ENCODE measurements at regions not wholly inside any gene's neighbourhood (a gene's known extent, or its start where the extent isn't known, plus 50 kb on each side); places are given as distances from the start of the nearest gene placed in this dataset.

DNA sequence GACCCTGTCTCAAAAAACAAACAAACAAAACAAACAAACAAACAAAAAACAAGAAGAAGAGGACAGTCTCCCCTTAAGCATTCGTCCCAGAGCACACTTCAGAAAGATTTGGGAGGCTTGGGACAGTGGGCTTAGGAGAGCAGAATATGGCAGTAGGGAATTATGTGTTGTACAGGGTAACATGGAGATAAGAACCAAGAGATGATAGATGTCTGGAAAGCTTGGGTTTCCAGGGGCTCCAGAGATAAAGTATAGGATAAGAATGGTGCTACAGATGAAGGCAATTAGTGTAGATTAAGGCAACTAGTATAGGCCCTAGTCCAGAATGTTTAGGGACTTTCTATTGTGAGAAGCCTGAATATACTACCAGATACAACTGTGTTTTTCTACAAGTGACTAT lies 934.9 kb upstream of the AUTS2 start:
- no peak for DNase-seq (ENCODE audit: low read depth)

DNA sequence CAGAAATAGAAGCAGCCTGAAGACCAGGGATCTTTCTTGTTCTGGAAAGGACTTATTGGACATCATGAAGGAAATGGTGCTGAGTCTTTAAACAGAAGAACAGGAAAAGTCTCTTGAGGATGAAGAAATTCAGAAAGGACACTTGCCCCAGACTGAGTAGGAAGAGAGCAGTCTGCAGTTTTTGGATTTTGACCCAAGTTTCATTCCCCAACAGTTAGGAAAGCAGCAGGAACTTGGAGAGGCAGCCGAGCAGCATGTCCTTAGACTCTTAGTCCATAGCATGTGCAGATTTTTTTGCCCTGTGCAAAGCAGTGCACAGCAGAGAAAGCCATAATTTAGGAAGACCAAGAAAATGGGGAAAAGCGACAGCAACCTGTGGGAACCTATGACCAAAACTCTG lies 927.2 kb upstream of the AUTS2 start:
- DNase-seq (ENCODE audit: low read depth), result no peak

DNA sequence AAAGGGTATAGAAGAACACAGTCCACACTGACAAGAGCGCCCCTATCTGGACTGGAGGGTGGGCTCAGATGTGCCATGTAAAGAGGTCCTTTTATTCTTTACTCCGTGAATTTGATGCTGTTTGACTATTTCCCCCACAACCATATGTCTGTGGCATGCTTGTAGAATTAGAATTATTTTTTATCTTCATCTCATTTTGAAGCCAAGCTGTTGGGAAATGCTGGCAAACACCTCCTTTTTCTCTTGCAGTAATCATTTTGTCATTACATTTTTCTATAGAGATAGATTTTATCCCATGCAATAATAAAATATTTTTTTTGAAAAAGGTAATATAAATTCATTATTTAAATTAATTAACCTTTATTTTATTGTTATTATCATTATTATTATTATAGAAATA lies 926.6 kb upstream of the AUTS2 start:
- no peak for DNase-seq (ENCODE audit: low read depth)

DNA sequence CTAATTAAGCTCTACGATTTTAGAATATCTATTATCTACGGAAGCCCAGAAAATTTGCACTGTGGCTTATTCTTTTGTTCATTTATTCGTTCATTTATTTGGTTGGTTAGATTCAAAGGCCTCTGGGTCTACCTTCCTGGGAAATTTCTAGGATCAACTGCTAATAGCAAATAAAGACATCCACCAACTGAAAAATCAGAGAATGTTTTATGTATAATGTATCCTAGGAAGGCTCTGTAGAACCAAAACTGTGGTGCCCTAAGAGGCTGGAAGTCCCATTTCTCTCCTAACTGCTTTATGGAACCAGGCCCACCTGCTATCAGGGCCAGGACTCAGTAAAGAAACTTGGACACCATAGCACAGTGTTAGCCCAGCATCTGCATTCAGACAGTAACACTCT lies 923.4 kb upstream of the AUTS2 start:
- DNase-seq (ENCODE audit: low read depth), result no peak

DNA sequence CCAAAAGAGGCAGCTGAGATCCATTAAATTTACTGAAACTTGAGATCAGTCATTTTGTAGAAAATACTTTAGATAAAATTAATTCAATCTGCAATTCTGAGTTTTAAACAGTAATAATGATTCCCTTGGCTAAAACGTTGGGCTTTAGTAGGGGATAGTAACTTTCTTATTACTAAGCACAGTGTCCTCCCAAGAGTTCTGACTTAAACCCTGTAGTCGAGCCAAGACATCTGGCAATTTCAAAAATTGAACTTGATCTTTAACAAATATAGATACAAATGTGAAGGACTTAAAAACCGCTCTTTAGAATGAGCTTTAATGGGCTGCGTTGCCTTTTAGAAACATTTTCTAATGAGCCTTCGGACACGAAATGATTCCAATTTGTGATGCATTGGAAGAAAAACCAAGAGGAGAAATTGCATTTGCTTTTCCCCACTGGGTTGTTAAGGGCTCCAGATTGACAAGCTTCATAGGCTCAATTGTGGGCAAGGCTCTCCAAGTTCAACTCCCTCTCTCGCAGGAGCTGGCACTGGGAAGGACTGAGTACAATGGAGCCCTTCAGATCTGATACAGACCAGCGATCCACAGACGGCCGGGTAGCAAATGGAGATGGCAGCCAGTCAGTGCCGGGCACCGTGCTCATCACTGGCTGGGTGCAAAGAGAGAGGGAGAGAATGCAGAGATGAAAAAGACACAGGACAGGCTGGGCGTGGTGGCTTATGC lies 921.3 kb upstream of the AUTS2 start:
- no peak for DNase-seq (ENCODE audit: low read depth)

DNA sequence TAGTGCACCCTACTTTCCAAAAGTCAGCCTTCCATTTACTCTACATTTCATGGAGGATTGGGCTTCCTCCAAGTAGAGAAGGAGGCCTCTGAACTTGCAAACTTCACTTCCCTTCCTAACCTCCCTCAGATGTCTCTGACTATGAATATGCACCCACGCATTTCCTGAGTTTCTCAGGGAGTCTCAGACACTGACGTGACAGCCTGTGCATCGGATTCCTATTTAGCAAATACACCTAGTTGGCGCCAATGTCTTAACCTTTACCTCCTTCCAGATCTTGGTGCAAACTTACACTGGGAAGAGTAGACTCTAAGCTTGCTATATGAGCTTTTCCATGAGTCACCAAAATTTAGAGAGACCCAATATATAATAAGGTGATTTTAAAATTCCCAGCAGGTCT lies 920.1 kb upstream of the AUTS2 start:
- no peak for DNase-seq (ENCODE audit: low read depth)

DNA sequence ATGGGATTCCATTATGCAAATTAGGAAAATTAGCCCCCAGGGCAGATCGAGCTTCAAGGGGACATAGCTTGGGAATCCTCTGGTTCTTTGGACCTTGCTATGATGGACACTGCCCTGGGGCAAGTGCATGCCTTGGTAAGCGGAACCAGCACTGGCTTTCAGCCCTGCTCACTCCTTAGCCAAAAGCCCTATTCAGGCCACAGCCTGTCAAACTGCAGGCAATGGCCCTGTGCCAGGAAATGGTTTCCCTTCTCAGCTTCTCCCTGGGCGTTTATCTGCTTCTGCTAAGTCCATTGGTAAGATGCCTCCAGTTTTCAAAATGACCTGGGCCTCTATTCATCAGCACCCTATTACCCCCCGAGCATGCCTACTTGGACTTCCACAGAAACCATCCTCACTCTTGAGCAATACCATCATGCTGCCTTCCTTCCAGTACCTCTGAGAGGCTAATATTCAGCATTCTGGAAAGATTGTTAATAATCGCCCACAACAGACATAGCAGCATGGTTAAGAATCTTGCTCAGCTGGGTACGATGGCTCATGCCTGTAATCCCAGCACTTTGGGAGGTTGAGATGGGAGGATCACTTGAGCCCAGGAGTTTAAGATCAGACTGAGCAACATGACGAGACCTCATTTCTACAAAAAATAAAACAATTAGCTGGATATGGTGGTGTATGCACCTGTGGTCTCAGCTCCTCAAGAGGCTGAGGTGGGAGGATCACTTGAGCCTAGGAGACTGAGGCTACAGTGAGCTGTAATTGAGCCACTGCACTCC lies 918.6 kb upstream of the AUTS2 start:
- DNase-seq (ENCODE audit: low read depth), result no peak

DNA sequence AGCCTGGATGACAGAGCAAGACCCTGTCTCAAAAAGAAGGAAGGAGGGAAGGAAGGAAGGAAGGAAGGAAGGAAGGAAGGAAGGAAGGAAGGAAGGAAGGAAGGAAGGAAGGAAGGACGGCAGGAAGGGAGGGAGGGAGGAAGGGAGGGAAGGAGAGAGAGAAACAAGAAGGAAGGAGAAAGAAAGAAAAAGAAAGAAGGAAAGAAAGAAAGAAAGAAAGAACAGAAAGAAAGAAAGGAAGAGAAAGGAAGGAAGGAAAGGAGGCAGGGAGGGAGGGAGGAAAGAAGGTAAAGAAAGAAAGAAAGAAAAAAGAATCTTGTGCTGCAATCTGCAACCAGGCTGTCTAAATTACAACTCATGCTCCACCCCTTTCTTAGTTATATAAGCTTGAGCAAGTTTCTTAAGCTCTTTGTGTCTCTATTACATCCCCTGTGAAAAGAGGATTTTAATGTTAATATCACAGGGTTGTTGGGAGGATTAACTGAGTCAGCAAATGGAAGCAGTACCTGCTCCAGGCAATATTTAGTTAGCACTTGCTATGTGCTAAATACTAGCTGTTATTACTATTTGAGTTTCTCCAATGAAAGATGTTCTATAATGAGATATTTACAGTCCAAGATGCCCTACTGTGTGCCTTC lies 917.9 kb upstream of the AUTS2 start:
- DNase-seq (ENCODE audit: low read depth), result no peak

DNA sequence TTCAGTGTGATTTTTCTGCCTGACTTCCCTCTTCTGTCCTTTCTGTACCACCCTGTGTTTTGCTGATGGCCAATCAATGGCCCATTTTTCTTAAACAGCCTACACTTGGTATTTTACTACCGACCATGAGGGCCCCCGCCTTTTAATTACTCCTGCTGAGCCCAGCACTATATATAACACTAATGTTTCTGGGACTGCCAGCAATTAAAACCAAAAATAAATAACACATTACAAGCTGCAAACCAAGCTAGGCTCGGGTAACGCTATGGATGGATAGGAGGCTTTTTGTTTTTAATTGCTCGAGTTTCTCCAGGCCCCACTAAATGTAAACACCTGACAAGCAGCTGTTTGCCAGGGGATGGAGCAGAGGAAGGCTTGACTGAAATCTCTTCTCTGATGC lies 915.4 kb upstream of the AUTS2 start:
- no peak for DNase-seq (ENCODE audit: low read depth)

DNA sequence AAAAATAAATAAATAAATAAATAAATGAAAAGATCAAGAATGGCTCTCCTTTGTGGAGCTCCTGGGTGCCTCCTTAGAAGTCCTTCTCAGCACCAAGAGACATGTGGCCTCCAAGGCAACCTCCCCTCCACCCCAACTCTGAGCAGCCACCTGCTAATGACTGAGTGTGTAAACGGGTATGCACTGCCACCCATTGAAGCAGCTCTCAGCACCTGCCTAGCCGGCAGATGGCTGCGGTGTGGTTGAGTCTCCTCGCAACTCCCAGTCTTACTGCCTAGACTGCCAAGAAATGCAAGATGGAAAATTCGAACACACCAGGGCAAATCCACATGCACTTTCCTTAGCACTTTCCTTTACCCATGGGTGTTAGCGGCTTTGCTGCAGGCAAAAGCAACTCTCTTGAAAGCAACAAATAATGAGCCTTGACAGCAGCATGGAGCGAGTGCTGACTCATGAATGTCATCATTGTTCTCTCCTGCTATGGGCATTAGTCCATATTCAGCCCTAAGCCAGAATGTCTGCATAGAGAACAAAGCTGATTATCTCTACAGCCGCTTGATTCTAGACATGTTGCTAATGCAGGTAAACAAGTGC lies 913.9 kb upstream of the AUTS2 start:
- DNase-seq (ENCODE audit: low read depth), result no peak

DNA sequence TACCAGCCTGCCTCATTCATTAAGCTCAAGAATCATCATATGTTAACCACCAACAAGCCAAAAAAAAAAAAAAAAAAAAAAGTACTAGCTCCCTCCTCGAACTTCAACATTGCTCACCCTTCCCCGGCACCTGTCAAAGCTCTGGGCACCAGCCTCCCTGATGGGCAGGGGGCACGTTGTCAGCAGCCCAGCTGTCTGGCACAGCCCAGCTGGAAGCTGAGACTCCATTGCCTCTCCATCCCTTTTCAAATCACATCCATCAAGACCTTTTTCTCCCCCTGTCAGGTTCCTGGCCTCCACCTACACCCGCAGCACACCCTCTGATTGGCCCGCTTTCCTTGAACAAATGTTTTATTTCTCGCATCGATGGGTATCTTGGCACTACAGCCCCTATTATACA lies 913.3 kb upstream of the AUTS2 start:
- DNase-seq (ENCODE audit: low read depth), result no peak

DNA sequence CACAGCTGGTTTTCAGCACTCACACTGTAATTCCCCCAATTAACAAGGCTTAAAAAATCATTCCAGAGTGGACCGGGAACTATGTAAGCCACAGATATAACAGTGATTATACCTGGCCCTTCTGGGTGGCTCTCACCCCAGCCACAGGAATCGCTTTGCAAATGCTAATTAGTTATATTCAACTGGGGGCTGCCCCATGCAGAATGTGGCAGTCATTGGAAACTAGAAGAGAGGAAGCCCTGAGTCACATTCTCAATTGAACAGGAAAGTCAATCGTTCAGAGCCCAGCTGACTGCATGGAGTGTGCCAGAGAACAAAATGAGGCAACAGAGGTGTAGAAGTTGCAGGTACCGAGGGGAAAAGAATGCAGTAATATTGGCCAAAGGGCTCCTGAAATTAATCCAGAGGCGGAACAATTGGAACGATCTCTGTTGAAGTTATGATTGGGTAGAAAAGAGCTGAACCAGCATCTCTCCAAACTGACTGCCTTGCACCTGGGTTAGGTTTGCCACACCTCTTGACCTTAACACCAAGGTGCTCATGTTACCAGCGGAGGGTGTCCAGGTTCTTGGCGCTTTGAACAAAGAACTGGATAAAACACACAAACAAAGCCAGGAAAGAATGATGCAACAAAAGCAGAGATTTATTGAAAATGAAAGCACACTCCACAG lies 909.7 kb upstream of the AUTS2 start:
- no peak for DNase-seq (ENCODE audit: low read depth)

DNA sequence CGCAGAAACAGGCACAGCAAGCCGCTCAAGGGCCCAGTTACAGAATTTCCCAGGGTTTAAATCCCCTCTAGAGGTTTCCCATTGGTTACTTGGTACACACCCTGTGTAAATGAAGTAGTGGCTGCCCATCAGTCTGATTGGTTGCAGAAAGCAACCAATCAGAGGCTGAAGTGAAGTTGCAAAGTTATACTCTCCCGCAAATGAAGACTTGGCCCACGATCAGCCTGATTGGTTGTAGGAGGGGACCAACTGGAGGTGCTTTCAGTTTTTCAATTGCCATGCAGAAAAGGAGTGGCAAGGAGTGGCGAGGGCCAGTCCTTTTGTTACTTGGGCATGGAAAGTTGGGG lies 909.2 kb upstream of the AUTS2 start:
- DNase-seq (ENCODE audit: low read depth), result no peak

DNA sequence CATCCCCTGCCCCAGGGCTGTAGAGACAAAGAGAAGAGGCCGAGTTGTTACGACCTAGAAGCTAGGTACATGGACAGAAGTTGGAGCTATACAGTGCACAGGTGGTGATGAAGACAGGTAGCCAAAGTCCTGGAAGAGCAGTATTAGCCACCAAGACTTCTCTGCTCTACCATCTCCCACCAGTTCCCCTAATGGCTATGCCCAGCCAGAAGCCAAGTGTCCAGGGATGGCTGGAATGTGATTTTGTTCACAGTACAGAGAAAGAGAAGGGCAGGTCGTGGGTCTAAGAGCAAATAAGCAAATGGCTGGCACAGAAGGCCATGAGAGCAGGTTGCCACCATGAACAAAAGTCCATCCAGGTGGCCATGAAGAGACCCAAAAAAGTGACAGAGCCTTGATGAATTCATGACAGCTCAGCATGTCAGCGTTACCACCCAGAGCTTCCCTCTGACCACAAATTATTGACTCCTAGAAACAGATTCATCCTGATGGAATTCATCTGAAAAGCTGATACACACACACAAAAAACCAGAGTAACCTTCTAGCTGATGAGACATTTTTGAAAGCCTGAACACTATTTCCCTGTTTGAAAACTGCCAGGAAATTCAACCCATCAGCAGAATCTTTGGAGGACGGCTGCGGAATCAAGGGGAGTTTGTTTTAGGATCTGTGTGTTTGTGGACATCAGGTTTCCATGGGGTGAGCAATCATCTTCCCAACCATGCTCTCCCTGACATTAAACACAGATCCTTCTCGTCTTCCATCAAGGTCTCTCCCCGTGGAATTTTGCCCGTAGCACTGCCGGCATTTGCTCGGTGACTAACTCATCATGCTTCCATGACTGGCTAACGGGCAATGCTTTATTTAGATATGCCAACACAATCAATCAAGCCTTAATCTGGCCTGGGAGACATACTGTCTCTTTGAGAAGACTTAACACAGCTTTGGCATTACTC lies 906.7 kb upstream of the AUTS2 start:
- DNase-seq (ENCODE audit: low read depth), result no peak

DNA sequence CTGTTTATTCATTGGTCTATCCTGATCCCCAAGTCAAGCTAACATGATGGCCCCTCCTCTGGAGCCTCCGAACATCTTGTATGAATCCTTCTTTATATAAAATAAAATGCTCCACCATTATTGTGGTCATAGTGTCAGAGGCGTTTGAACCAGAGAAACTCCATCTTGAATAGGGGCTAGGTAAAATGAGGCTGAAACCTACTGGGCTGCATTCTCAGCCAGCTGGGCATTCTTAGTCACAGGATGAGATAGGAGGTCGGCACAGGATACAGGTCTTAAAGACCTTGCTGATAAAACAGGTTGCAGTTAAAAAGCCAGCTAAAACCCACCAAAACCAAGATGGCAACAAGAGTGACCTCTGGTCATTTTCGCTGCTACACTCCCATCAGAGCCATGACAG lies 905.8 kb upstream of the AUTS2 start:
- DNase-seq (ENCODE audit: low read depth), result no peak

DNA sequence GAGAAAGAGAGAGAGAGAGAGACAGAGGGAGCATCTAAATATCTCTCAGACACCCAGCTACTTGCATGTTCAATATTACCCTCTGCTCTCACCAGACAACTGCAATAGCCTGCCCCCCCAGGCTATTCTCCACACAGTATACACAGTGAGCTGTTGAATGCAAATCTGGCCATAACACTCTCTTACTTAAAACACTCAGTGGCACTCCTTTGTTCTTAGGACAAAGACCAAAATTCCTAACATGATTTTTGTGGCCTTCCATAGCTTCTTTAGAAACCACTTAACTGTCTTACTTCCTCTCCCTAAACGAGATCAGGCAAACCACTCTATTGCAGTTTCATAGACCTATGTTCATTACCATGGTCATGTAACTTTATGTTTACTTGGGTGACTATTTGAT lies 903.6 kb upstream of the AUTS2 start:
- no peak for DNase-seq (ENCODE audit: low read depth)

DNA sequence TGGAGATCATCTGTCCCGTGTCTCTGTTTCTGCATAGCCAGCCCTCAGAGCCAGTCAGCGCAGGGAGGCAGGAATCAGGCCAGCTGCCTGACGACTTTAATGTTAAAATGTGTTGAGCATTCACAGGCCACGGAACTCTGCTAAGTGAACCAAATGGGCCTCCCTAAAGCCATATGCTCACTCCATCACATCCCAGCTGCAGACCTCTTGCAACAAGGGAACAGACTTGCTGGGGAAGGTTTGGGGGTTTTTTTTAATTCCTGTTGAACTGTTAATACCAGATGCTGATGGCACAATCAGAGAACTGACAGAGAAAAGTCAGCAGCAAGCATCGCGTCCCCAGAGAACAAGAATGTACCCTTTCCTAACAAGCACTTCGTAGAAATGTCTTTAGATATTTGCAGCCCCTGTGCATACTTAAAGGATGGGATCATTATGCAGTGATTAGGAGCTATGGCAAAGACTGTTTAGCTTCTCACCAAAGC lies 900.4 kb upstream of the AUTS2 start:
- DNase-seq (ENCODE audit: low read depth), result no peak

DNA sequence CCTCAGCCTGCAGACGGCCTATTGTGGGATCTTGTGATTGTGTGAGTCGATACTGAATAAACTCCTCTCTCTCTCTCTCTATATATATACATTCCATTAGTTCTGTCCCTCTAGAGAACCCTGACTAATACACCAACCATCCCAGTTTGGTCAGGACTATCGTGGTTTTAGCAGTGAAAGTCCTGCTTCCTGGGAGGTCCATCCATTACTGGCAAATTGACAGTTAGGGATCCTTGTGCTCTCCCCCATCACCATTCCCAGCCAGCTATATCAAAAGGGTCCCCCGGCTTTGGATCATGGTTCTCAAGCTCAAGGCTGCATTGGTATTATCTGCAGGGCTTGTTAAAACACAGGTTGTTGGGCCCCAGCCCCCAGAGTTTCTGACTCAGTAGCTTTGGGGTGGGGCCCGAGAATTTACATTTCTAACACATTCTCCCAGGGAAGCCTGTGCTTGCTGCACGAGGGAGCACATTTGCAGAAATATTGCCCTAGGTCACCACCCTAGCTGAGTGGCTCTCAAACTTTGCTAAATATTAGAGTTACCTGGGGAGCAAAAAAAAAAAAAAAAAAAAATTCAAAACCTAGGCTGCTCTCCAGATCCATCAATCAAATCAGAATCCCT lies 899.1 kb upstream of the AUTS2 start:
- DNase-seq (ENCODE audit: low read depth), result no peak

DNA sequence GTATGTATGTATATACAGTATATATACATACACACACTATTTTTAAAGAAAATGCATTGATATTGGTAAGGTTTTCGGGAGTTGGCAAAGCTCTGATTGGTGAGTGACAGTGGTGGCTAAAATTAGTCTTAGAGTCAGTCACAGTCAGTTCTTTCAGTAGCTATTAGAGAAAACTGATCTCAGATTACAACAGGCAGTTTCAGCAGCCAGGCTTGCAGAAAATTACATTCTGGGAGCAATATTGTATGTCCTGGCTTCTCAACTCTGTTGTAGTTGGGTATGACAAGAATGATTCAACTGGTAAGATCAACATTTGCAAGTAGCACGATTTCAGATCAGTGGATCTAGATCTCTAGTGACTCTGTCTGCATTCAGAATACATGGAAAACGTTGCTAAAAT lies 897.9 kb upstream of the AUTS2 start:
- no peak for DNase-seq (ENCODE audit: low read depth)

DNA sequence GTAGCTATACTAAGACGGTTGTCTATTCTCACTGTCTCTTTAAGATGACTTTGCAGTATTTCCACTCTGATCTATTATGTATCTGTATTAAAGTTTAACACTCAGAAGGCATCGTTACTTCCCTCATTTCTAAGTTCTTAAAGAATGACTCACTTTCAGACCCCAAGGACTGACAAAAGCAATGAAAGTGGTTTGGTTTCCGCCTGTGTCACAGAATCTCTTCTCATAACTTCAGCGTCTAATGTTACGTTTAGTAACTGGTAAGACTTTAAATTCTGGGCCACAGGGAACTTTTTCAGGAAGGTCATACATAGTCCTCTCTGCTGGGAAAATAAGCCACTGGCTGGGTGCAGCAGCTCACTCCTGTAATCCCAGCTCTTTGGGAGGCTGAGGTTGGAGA lies 892.0 kb upstream of the AUTS2 start:
- no peak for DNase-seq (ENCODE audit: low read depth)

DNA sequence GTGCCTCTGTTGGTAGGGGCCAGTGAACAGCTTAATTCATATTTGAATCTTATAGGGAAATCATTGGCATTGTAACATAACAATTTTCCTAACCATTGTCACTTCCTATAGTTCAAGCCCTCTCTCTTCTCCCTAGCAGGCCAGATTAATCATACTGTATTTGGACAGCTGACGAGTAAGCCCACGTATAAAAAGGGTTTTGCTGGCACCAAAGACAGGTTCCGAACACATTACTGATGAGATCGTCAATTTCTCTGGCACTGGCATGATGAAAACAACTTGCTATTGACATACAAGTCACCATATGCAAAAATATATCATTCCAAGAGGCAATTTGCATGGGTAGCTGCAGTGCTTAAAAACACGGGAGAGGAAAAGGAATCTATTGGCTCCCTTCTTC lies 891.1 kb upstream of the AUTS2 start:
- DNase-seq (ENCODE audit: low read depth), result no peak
